Activated naive CD8-positive, alpha-beta T cell treated with anti-CD3 and anti-CD28 coated beads, Interleukin-2, amount 50 U/mL, for 16 hours (primary cell): ENCODE measurements at regions not wholly inside any gene's neighbourhood (a gene's known extent, or its start where the extent isn't known, plus 50 kb on each side); places are given as distances from the start of the nearest gene placed in this dataset.
"Not testable (repeated sequence)": the region's sequence is repeated elsewhere in the genome, so short reads cannot be mapped to it uniquely, and the experiment has no call there.

ENCODE experiments used
- DNase-seq: peaks from one replicate; pipeline ENCODE4 v3.0.0-alpha.2; 2020; ENCODE audit warnings: low read depth, low spot score

- not testable (repeated sequence) for DNase-seq
Observed at GRCh38 chr12:68547318-68547717, 63.4 kb upstream of the RAP1B start.

GRCh38 chr12:68552605-68553195 is 58.0 kb upstream of the RAP1B start:
- DNase-seq: not testable (repeated sequence)

- DNase-seq: no peak
Observed at GRCh38 chr12:68557011-68557730, 53.5 kb upstream of the RAP1B start.

- DNase-seq: no peak
Observed at GRCh38 chr12:68559246-68559645, 51.5 kb upstream of the RAP1B start.

DNA sequence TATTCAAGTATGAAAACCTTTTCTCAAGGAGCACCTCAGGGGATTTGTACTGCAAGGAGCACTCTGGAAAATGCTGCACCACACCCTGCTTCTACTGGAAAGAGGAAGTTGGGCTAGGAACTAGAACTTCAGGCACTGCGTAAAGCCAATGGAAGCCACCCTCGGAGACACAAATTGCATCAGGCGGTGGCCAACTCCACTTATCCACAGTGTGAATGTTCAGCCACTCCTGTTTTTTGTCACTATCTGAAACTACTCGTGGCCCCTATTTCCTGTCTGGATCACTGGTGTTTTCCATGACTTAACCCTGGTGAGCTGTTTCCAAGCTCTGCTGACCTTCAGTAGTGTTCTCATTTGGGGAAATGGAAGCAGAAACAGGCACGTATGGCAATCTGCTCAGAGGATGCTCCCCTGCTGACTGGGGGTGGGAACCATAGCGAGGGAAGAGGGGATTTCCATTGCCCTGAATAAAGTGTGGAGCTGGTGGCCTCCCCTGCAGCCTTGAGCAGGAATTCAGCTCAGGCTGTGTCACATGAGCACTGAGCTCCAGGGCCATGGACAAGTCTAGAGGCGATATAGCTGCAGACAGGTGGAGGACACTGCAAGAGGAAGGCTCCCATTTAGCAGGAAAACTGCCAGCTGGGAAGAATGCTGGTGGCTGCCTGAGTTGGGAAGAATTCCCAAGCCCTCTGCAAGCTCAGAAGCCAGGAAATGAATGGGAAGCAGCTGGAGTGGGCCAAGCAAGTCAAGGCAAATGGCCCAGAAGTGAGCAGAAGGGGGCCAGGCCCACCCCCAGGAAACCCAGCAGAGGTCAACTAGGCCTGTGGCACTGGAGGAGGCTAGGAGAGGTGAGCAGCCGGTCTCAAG is 50.5 kb upstream of the RAP1B start:
- no peak for DNase-seq

- no peak for DNase-seq
Observed at GRCh38 chr12:68560851-68561422, 49.8 kb upstream of the RAP1B start.
